Prostate gland (tissue), 2 donors: ENCODE measurements at regions not wholly inside any gene's neighbourhood (a gene's known extent, or its start where the extent isn't known, plus 50 kb on each side); places are given as distances from the start of the nearest gene placed in this dataset.

ENCODE experiments used
- DNase-seq: peaks from one replicate; pipeline ENCODE4 v3.0.0-alpha.2; 2019; ENCODE audit warnings: low spot score
- H3K27ac ChIP-seq, 2 donors: fragments of 200-600 bp; sonication (generic); 2 replicates each; pipeline ENCODE4 v1.5.1; 2017 to 2019
- H3K27me3 ChIP-seq: fragments of 200-600 bp; sonication (generic); replicated peaks from 2 replicates; pipeline ENCODE4 v1.5.1; 2019; ENCODE audit not compliant: insufficient read depth
- H3K36me3 ChIP-seq, 2 donors: fragments of 200-600 bp; sonication (generic); 1 replicate in 1 of 2; 2 replicates in 1 of 2; pipeline versions ENCODE4 v1.5.1 to v1.8.1; 2017 to 2019
- H3K4me1 ChIP-seq: fragments of 200-600 bp; sonication (generic); replicated peaks from 2 replicates; pipeline ENCODE4 v1.5.1; 2019
- H3K4me3 ChIP-seq, 2 donors: fragments of 200-600 bp; sonication (generic); 2 replicates each; pipeline ENCODE4 v1.5.1; 2017 to 2019
- H3K9me3 ChIP-seq: fragments of 200-600 bp; sonication (generic); 2 replicates; pipeline ENCODE4 v1.5.1; 2017
- CTCF ChIP-seq, 4 experiments: fragments of 200-600 bp in 2 of 4; fragments of 450-650 bp in 2 of 4; sonication (generic) in 2 of 4; IDR thresholded peaks; 1 replicate in 3 of 4; 2 replicates in 1 of 4; pipeline ENCODE4 v1.5.1; 2016 to 2019; ENCODE audit warnings: antibody characterized with exemption in 4 of 4, mild to moderate bottlenecking in 2 of 4, moderate library complexity in 2 of 4
- POLR2A ChIP-seq: fragments of 450-650 bp; IDR thresholded peaks from one replicate; pipeline ENCODE4 v1.6.1; 2016; ENCODE audit warnings: antibody characterized with exemption, mild to moderate bottlenecking
- POLR2AphosphoS5 ChIP-seq: sonication (generic); formaldehyde crosslinking; IDR thresholded peaks from one replicate; pipeline ENCODE4 v1.6.1; 2017; ENCODE audit warnings: antibody characterized with exemption
- WGBS: methylation state at CpG from one replicate; pipeline ENCODE4 v1.1.5; 2018; 5-methylcytosine and 5-hydroxymethylcytosine counted together
- intact Hi-C: fragments of 100-400 bp; cut with DNase I; formaldehyde crosslinking; loops from one replicate; pipeline ENCODE4 v1.14.2; 2022

DNA sequence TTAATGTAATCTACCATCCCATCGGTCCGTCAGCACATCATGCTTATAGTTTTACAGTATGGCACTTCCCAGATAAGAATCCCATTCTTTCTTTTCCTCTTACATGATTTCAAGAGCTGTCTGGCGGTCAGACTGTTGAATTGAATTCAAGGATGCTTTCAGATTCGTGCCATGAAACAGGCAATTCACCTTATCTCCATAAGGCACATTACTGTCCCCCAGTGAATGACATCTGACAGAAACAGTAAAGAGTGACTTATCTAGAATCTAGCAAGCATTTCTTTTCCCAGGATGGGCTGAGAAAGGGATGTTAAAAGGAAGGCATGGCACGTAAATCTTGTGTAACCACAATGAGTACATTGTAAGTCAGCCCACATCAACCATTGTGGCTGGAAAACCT, 61.1 kb upstream of the SEM1 start:
- H3K27ac ChIP-seq = no peak overlapping the region
- H3K4me3 ChIP-seq = no peak overlapping the region
- no peaks in the 10 kb centered on the region for H3K9me3 ChIP-seq
- intact Hi-C loops = no loop called here
- TF ChIP-seq CTCF (IDR thresholded peaks at IDR 0.05) (no peak), POLR2A (no peak), POLR2AphosphoS5 (no peak)
- WGBS = 58% methylated on average over 5 of the region's 5 CpGs
- no peaks in the 10 kb centered on the region for H3K4me1 ChIP-seq
- no peaks in the 10 kb centered on the region for H3K36me3 ChIP-seq
- H3K27me3 ChIP-seq = no peaks in the 10 kb centered on the region
- no peak for DNase-seq

GRCh38 chr7:96772139-96772694, 62.6 kb upstream of the SEM1 start:
- H3K4me1 ChIP-seq = no peaks in the 10 kb centered on the region
- H3K36me3 ChIP-seq = no peaks in the 10 kb centered on the region
- no peak overlapping the region for H3K4me3 ChIP-seq
- H3K9me3 ChIP-seq = no peaks in the 10 kb centered on the region
- no peak overlapping the region for H3K27ac ChIP-seq
- no peaks in the 10 kb centered on the region for H3K27me3 ChIP-seq
- no peak for TF ChIP-seq POLR2AphosphoS5
- TF ChIP-seq CTCF (IDR thresholded peaks at IDR 0.05) = no peak
- TF ChIP-seq POLR2A = no peak
- no peak for DNase-seq
- 74% methylated on average over 6 of the region's 6 CpGs for WGBS
- intact Hi-C loops = no loop called here

- Histone ChIP-seq H3K9me3 (no peaks in the 10 kb centered on the region), H3K27me3 (no peaks in the 10 kb centered on the region), H3K4me1 (no peaks in the 10 kb centered on the region), H3K36me3 (no peaks in the 10 kb centered on the region), H3K4me3 (no peak overlapping the region), H3K27ac (no peak overlapping the region)
- intact Hi-C loops = no loop called here
- WGBS = 53% methylated on average over 1 of the region's 1 CpG
- DNase-seq = no peak
- TF ChIP-seq CTCF (IDR thresholded peaks at IDR 0.05) (no peak), POLR2A (no peak), POLR2AphosphoS5 (no peak)
These were observed 63.8 kb upstream of the SEM1 start for GRCh38 chr7:96773483-96773882.

DNA sequence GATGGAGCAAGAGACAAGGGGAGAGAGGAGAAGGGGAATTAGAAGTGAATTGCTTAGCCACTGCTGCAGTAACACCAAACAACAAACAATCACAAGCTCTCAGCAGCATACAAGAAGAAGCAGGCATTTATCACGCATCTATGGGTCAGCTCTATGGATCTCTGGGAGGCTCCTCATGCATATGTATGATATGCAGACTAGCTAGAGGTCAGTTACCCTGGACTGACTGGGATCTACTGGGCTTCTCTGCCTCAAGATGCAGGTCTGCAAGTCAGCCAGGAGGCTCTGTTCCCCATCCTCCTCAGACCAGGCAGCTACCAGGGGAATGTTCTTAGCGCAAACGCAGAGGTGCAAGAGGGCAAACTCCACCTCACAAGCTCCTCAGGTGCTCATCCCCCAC, 64.7 kb upstream of the SEM1 start:
- Histone ChIP-seq H3K4me3 (no peak overlapping the region), H3K9me3 (no peaks in the 10 kb centered on the region), H3K36me3 (no peaks in the 10 kb centered on the region), H3K27me3 (no peaks in the 10 kb centered on the region), H3K4me1 (no peaks in the 10 kb centered on the region), H3K27ac (no peak overlapping the region)
- DNase-seq = no peak
- 83% methylated on average over 3 of the region's 3 CpGs for WGBS
- TF ChIP-seq POLR2A (no peak), CTCF (IDR thresholded peaks at IDR 0.05) (no peak), POLR2AphosphoS5 (no peak)
- intact Hi-C loops = no loop called here

- TF ChIP-seq POLR2A (no peak), CTCF (IDR thresholded peaks at IDR 0.05) (no peak), POLR2AphosphoS5 (no peak)
- 87% methylated on average over 8 of the region's 8 CpGs for WGBS
- H3K4me1 ChIP-seq = no peaks in the 10 kb centered on the region
- no peaks in the 10 kb centered on the region for H3K27me3 ChIP-seq
- no peak overlapping the region for H3K27ac ChIP-seq
- intact Hi-C loops = no loop called here
- H3K4me3 ChIP-seq = no peak overlapping the region
- H3K36me3 ChIP-seq = no peaks in the 10 kb centered on the region
- no peaks in the 10 kb centered on the region for H3K9me3 ChIP-seq
- DNase-seq = no peak
These were observed 65.4 kb upstream of the SEM1 start for GRCh38 chr7:96775046-96775445.
